GM12873 (cell line): ENCODE measurements at regions not wholly inside any gene's neighbourhood (a gene's known extent, or its start where the extent isn't known, plus 50 kb on each side); places are given as distances from the start of the nearest gene placed in this dataset.

Source experiments
- CTCF ChIP-seq: IDR thresholded peaks from 2 replicates; pipeline ENCODE4 v1.5.1; 2012; ENCODE audit warnings: low read depth, mild to moderate bottlenecking, moderate library complexity, low read length, control low read depth; ENCODE audit not compliant: insufficient read depth; ENCODE audit errors: missing control alignments

- TF ChIP-seq CTCF: no peak
Measured at GRCh38 chr1:70891051-70891843, 156.4 kb downstream of the PTGER3 start.

- TF ChIP-seq CTCF: no peak
Measured at GRCh38 chr1:70892140-70892539, 155.5 kb downstream of the PTGER3 start.

DNA sequence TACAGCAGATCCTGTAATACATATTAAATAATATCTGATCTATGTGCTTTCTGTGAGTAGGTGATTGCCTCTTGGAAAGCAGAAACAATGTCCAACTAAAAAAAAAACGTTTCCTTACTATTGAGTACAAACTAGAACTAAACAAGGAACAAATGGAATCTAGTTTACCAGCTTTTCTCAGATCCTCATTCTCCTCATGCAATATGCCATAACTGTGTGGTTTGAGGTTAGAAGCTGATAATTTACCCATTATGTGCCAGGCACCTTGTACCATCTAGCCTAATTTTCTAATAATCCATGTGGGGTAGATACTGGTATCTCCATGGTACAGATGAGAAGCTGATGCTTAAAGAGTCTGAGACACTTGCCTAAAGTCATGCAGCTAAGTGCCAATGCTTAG lies 154.7 kb downstream of the PTGER3 start:
- no peak for TF ChIP-seq CTCF

- TF ChIP-seq CTCF: no peak
Measured at GRCh38 chr1:70893381-70893780, 154.2 kb downstream of the PTGER3 start.

GRCh38 chr1:70895531-70895930 lies 152.1 kb downstream of the PTGER3 start:
- no peak for TF ChIP-seq CTCF

DNA sequence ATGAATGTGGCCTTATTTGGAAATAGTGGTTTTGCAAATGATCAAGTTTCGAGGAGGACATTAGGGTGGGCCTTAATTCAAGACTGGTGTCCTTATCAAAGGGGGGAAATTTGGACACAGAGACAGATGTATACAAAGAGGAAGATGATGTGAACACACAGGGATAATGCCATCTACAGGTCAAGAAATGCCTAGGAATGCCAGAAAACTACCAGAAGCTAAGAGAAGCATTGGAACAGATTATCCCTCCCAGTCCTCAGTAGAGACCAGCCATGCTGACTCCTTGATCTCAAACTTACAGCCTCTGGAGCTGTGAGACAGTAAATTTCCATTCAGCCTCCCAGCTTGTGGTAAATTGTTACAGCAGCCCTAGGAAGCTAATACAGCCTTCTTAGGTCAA lies 151.4 kb downstream of the PTGER3 start:
- peak; percentile 29 for TF ChIP-seq CTCF

DNA sequence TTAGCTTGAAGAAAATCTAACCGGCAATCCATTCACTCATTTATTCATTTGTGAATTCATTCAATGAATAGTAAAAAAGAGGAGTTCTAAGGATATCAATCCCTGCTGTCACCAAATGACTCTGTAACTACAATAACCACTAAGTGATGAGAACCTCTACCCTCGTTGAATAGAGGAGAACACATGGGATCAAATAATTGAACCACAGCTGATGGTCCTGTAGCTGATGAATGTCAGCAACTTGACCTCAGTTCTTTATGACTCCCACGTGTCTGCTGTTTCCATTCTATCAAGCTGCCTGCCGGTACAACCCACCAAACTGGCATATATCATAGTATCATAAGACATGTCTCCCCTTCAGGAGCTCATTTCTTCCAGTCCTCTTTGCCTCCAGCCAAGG lies 150.3 kb downstream of the PTGER3 start:
- no peak for TF ChIP-seq CTCF
